ENCODE measurements at regions not wholly inside any gene's neighbourhood (a gene's known extent, or its start where the extent isn't known, plus 50 kb on each side); places are given as distances from the start of the nearest gene placed in this dataset.

DNA sequence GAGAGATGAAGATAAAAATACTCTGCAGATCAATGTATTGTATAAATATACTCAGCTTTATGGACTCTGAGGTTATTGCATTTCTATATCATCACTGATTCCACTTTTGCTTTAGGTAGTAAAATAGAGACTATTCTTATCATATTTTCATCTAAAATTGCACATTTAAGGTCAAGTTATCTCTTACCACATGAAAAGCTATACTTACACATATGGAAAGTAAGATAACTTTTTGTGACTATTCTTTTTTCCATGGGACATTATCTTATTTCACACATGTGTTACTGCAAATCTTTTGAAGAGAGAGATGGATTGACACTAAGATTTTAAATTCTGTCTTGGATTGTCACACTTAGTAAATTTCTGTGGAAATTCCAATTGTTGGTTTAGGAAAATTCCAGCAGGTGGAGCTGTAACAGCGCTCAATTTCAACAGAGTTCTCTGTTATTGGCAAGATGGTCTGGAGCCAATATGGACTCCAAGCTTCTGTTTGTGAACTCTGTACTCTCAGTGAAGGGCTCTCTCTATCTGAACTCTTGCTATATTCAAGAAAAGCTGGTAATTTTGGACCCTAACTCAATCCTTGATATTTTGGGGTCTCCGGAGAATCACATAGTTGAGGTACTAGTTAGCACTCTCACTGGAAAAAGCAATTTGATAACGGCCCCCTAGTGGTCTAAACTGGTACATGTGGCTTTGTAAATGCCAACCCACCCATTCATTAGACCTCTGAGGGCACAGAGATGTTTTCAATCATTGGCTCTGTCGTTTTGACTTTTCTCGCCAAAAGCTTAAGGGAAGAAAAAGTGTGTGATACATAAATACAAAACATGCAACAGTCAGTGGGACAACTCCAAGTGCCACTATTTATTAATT, 429.7 kb downstream of the ETS1 start:
- intact Hi-C loops (cut with DNase I) = loop anchor here (5.0 kb wide), 2 partner anchors 130 to 675 kb away; no protein-coding TSS in a partner anchor
- WGBS = 25% methylated on average over 5 of the region's 5 CpGs
- Histone ChIP-seq H3K4me1 (no peaks in the 10 kb centered on the region), H3K4me3 (peak overlapping the region in 2 of 4 donors; percentile 16 to 38), H3K27ac (replicated peaks in 1 of 4) (no peak overlapping the region), H3K9me3 (no peaks in the 10 kb centered on the region), H3K27me3 (no peaks in the 10 kb centered on the region), H3K36me3 (no peaks in the 10 kb centered on the region)
- DNase-seq (ENCODE audit: extremely low spot score) = no peak
- TF ChIP-seq POLR2A (IDR thresholded peaks at IDR 0.05; ENCODE audit: low read depth) (no peak), POLR2AphosphoS5 (IDR thresholded peaks at IDR 0.05) (no peak)
- TF ChIP-seq, protein P1, sequence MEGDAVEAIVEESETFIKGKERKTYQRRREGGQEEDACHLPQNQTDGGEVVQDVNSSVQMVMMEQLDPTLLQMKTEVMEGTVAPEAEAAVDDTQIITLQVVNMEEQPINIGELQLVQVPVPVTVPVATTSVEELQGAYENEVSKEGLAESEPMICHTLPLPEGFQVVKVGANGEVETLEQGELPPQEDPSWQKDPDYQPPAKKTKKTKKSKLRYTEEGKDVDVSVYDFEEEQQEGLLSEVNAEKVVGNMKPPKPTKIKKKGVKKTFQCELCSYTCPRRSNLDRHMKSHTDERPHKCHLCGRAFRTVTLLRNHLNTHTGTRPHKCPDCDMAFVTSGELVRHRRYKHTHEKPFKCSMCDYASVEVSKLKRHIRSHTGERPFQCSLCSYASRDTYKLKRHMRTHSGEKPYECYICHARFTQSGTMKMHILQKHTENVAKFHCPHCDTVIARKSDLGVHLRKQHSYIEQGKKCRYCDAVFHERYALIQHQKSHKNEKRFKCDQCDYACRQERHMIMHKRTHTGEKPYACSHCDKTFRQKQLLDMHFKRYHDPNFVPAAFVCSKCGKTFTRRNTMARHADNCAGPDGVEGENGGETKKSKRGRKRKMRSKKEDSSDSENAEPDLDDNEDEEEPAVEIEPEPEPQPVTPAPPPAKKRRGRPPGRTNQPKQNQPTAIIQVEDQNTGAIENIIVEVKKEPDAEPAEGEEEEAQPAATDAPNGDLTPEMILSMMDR (IDR thresholded peaks at IDR 0.05) = peak; percentile 65 to 82 (median 71)

DNA sequence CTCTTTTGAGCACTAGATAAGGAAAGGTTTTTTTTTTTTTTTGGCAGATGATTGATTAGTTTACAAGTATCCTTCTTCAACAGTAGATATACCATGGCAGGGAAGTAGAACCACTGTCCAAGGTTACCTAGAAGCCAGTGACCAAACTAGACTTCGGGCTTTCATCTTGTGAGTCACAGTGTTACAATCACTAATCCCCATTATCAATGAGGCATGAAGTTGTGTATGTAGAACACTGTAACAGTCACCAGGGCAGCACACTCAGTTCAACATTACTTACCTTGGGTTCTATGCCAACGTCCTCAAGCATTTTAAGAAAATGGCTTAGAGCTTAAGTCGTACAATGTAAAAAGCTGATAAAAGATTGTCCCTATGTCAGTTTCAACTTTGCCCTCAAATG, 430.9 kb downstream of the ETS1 start:
- no peaks in the 10 kb centered on the region for H3K27me3 ChIP-seq
- 79% methylated on average over 3 of the region's 3 CpGs for WGBS
- H3K9me3 ChIP-seq = no peaks in the 10 kb centered on the region
- TF ChIP-seq, protein P1 (IDR thresholded peaks at IDR 0.05) = no peak
- TF ChIP-seq EP300 (IDR thresholded peaks at IDR 0.05) (no peak), POLR2A (IDR thresholded peaks at IDR 0.05; ENCODE audit: low read depth) (no peak), POLR2AphosphoS5 (IDR thresholded peaks at IDR 0.05) (no peak)
- H3K27ac ChIP-seq (replicated peaks in 1 of 4) = no peak overlapping the region
- no peaks in the 10 kb centered on the region for H3K4me1 ChIP-seq
- intact Hi-C loops (cut with DNase I) = loop anchor here (5.0 kb wide), 2 partner anchors 129 to 676 kb away; no protein-coding TSS in a partner anchor
- H3K36me3 ChIP-seq = no peaks in the 10 kb centered on the region
- no peak overlapping the region for H3K4me3 ChIP-seq
- DNase-seq (ENCODE audit: extremely low spot score) = no peak

GRCh38 chr11:128155590-128155989, 431.8 kb downstream of the ETS1 start:
- no peak for DNase-seq (ENCODE audit: extremely low spot score)
- 90% methylated on average over 2 of the region's 2 CpGs for WGBS

GRCh38 chr11:128153697-128154048, 433.7 kb downstream of the ETS1 start:
- no peaks in the 10 kb centered on the region for H3K9me3 ChIP-seq
- H3K27me3 ChIP-seq = no peaks in the 10 kb centered on the region
- H3K27ac ChIP-seq (replicated peaks in 1 of 4) = no peak overlapping the region
- no peak for TF ChIP-seq POLR2A (IDR thresholded peaks at IDR 0.05; ENCODE audit: low read depth)
- TF ChIP-seq, protein P1 (IDR thresholded peaks at IDR 0.05) = no peak
- no peak for TF ChIP-seq EP300 (IDR thresholded peaks at IDR 0.05)
- no peak for TF ChIP-seq POLR2AphosphoS5 (IDR thresholded peaks at IDR 0.05)
- no peaks in the 10 kb centered on the region for H3K36me3 ChIP-seq
- no peak overlapping the region for H3K4me3 ChIP-seq
- DNase-seq (ENCODE audit: extremely low spot score) = no peak
- WGBS = 90% methylated on average over 4 of the region's 4 CpGs
- no peaks in the 10 kb centered on the region for H3K4me1 ChIP-seq
- intact Hi-C loops (cut with DNase I) = no loop called here

More at GRCh38 chr11:128155590-128155989, 431.8 kb downstream of the ETS1 start:
- Histone ChIP-seq H3K27me3 (no peaks in the 10 kb centered on the region), H3K27ac (replicated peaks in 1 of 4) (no peak overlapping the region), H3K9me3 (no peaks in the 10 kb centered on the region), H3K36me3 (no peaks in the 10 kb centered on the region), H3K4me1 (no peaks in the 10 kb centered on the region), H3K4me3 (no peak overlapping the region)
- intact Hi-C loops (cut with DNase I) = loop anchor here (5.0 kb wide), 2 partner anchors 128 to 677 kb away; no protein-coding TSS in a partner anchor
- TF ChIP-seq POLR2AphosphoS5 (IDR thresholded peaks at IDR 0.05) = no peak
- no peak for TF ChIP-seq EP300 (IDR thresholded peaks at IDR 0.05)
- TF ChIP-seq POLR2A (IDR thresholded peaks at IDR 0.05; ENCODE audit: low read depth) = no peak
- TF ChIP-seq, protein P1 (IDR thresholded peaks at IDR 0.05) = no peak
